Activated CD4-positive, alpha-beta memory T cell treated with anti-CD3 and anti-CD28 coated beads for 36 hours (primary cell): ENCODE measurements at regions not wholly inside any gene's neighbourhood (a gene's known extent, or its start where the extent isn't known, plus 50 kb on each side); places are given as distances from the start of the nearest gene placed in this dataset.
"Not testable (repeated sequence)": the region's sequence is repeated elsewhere in the genome, so short reads cannot be mapped to it uniquely, and the experiment has no call there.

ENCODE experiments used
- CTCF ChIA-PET: fragments of 350-600 bp; sonication (Branson Sonifier 250); formaldehyde crosslinking; loops from one replicate; lab custom pipeline; 2021; ENCODE audit warnings: antibody characterized with exemption, inconsistent platforms; lab: Charles Lee
- POLR2A ChIA-PET: fragments of 350-600 bp; sonication (Branson Sonifier 250); formaldehyde crosslinking; loops from one replicate; lab custom pipeline; 2021; ENCODE audit warnings: antibody characterized with exemption; lab: Charles Lee
- DNase-seq: peaks from one replicate; pipeline ENCODE4 v3.0.0-alpha.2; 2020
- H3K27ac Mint-ChIP-seq: one replicate; pipeline ENCODE4 v1.8.0; 2021; ENCODE audit warnings: mixed read lengths
- H3K27me3 Mint-ChIP-seq: one replicate; pipeline ENCODE4 v1.8.0; 2021; ENCODE audit warnings: mixed read lengths
- H3K36me3 Mint-ChIP-seq: one replicate; pipeline ENCODE4 v1.8.0; 2021; ENCODE audit warnings: mixed read lengths
- H3K4me1 Mint-ChIP-seq: one replicate; pipeline ENCODE4 v1.8.0; 2021; ENCODE audit warnings: low read depth, mixed read lengths
- H3K4me3 Mint-ChIP-seq: one replicate; pipeline ENCODE4 v1.8.0; 2021; ENCODE audit warnings: mild to moderate bottlenecking, mixed read lengths
- H3K9me3 Mint-ChIP-seq: one replicate; pipeline ENCODE4 v1.8.0; 2021; ENCODE audit warnings: mixed read lengths
- intact Hi-C: fragments of 100-400 bp; cut with micrococcal nuclease; formaldehyde crosslinking; loops from one replicate; pipeline ENCODE4 v1.15.1; 2023

DNA sequence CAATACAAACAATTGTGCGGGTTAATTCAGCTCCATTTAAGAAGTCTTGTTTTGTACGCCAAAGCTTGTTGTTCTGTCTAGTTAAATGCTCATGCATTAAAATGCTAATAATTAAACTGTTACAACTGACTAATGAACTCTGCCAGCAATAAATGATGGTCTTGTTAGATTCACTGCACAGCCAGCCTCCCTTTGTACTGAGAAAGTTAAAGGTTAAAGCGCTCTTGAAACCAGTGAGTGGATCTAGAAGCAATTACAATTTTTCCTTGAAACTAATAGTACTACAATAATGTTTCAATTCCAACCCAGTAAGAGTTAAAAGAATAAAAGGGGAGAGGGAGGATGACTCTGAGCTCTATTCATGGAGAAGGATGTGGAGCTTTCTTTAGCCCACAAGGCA is 233.0 kb downstream of the EMX2 start:
- Mint-ChIP-seq H3K4me3 (no peak overlapping the region), H3K36me3 (no peaks in the 10 kb centered on the region), H3K27ac (no peak overlapping the region), H3K4me1 (no peaks in the 10 kb centered on the region), H3K27me3 (peaks cover 6% of the 10 kb centered on the region), H3K9me3 (no peaks in the 10 kb centered on the region)
- POLR2A ChIA-PET, result no interaction called here
- intact Hi-C loops, result no loop called here
- CTCF ChIA-PET, result no interaction called here
- no peak for DNase-seq

DNA sequence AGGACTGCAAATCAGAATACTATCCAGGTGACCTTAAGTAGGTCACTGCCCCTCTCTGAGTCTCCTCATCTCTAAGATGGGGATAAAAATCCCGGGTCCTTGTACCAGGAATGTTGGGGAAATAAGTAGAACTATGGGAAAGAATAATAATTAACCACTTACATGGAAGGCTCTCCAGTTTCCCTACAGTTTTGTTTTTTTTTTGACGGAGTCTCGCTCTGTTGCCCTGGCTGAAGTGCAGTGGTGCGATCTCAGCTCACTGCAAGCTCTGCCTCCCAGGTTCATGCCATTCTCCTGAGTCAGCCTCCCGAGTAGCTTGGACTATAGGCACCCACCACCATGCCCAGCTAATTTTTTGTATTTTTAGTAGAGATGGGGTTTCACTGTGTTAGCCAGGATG is 234.7 kb downstream of the EMX2 start:
- intact Hi-C loops, H3K4me3 Mint-ChIP-seq, CTCF ChIA-PET: not testable (repeated sequence)

DNA sequence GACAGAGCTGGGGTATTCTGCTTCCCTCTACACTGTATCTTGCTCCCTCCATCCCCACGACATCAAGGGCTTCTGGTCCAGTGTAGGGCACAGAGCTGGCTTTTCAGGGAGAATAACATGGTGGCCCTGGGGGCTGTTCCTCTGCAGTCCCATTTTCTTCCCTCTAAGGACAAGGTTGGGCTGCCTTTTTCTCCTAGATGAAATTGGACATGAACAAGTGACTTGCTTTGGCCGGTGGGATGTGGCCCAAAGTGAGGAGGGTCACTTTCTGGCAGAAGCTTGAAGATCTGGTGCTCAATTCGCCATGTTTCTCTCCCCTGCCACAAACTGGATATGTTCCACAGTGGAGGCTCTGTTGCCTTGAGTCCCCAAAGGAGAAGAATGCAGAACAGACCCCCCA is 235.7 kb downstream of the EMX2 start:
- Mint-ChIP-seq H3K9me3 (no peaks in the 10 kb centered on the region), H3K27ac (no peak overlapping the region), H3K4me1 (no peaks in the 10 kb centered on the region), H3K36me3 (no peaks in the 10 kb centered on the region), H3K27me3 (peaks cover 3% of the 10 kb centered on the region), H3K4me3 (no peak overlapping the region)
- intact Hi-C loops, result no loop called here
- POLR2A ChIA-PET, result no interaction called here
- no peak for DNase-seq
- CTCF ChIA-PET, result no interaction called here

More for the DNA sequence above, 234.7 kb downstream of the EMX2 start:
- H3K4me1 Mint-ChIP-seq, H3K27ac Mint-ChIP-seq, H3K9me3 Mint-ChIP-seq, H3K27me3 Mint-ChIP-seq, POLR2A ChIA-PET, DNase-seq, H3K36me3 Mint-ChIP-seq: not testable (repeated sequence)

DNA sequence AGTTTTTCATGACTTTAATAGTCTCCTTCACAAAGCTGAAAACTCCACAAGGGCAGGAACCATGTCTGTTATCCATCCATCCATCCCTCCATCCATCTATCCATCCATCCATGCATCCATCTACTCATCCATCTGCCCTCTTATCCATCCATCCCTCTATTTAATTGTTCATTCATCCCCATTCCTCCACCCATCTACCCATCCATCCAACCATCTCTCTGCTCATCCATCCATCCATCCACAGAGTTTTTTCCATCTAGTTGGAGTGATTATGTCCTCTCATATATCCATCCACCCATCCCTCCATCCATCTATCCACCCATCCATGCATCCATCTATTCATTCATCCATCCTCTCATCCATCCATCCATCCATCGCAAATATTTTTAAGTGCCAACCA is 237.9 kb downstream of the EMX2 start:
- CTCF ChIA-PET, result no interaction called here
- H3K27ac Mint-ChIP-seq, result no peak overlapping the region
- H3K4me3 Mint-ChIP-seq, result no peak overlapping the region
- H3K27me3 Mint-ChIP-seq, result peaks cover 3% of the 10 kb centered on the region
- no peaks in the 10 kb centered on the region for H3K36me3 Mint-ChIP-seq
- POLR2A ChIA-PET, result no interaction called here
- intact Hi-C loops, result no loop called here
- H3K9me3 Mint-ChIP-seq, result no peaks in the 10 kb centered on the region
- H3K4me1 Mint-ChIP-seq, result no peaks in the 10 kb centered on the region
- no peak for DNase-seq

DNA sequence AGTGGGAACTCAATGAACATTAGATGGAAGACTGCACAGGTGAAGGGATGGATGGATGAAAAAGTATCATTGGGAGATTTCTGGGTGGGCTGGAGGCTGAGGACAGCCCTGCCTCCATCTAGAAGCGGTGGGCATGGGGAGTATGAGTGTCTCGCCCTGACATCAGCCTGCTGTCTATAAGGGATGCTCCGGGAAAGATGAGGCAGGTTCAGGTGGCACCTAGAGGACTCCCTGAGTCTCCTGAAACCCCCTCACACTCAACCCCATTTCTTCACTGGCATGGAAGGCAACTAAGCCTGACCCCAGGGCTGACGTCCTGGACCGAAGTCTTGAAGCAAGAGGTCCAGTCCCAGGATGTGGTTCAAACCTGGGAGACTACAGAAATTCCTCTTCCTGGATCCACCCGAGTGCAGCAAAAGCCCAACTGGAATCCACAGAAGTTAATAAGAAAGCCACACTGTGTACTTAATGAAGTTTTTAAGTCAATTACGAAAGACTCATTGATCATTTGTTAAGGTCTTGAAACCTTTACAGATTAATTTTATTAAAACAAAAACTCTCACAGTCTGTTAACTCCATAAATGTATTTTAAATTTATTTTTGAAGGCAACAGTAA is 238.8 kb downstream of the EMX2 start:
- Mint-ChIP-seq H3K27ac (no peak overlapping the region), H3K36me3 (no peaks in the 10 kb centered on the region), H3K4me1 (no peaks in the 10 kb centered on the region), H3K27me3 (peaks cover 3% of the 10 kb centered on the region), H3K9me3 (no peaks in the 10 kb centered on the region), H3K4me3 (no peak overlapping the region)
- CTCF ChIA-PET, result no interaction called here
- DNase-seq, result no peak
- POLR2A ChIA-PET, result no interaction called here
- intact Hi-C loops, result no loop called here

DNA sequence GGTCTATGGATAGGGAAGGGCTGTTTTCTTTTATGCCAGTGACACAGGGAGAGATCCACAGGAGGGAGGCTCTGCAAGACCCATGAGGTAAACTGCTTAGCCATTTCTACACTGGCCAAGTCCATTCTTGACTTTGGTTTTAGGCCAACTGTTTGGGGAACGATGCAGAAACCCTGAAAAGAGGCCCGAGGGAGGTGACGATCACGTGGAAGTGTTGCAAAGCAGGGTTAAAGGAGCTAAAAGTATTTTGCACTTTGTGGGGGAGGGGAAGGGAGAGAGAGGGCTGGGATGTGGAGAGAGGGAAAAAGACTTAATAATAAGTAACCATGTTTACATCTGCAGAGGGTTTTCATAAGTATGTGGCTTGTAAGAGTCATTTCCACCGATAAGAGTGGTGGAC is 239.7 kb downstream of the EMX2 start:
- POLR2A ChIA-PET, result no interaction called here
- Mint-ChIP-seq H3K27ac (no peak overlapping the region), H3K4me1 (no peaks in the 10 kb centered on the region), H3K9me3 (no peaks in the 10 kb centered on the region), H3K36me3 (no peaks in the 10 kb centered on the region), H3K27me3 (peaks cover 3% of the 10 kb centered on the region), H3K4me3 (no peak overlapping the region)
- DNase-seq, result no peak
- CTCF ChIA-PET, result no interaction called here
- intact Hi-C loops, result no loop called here

DNA sequence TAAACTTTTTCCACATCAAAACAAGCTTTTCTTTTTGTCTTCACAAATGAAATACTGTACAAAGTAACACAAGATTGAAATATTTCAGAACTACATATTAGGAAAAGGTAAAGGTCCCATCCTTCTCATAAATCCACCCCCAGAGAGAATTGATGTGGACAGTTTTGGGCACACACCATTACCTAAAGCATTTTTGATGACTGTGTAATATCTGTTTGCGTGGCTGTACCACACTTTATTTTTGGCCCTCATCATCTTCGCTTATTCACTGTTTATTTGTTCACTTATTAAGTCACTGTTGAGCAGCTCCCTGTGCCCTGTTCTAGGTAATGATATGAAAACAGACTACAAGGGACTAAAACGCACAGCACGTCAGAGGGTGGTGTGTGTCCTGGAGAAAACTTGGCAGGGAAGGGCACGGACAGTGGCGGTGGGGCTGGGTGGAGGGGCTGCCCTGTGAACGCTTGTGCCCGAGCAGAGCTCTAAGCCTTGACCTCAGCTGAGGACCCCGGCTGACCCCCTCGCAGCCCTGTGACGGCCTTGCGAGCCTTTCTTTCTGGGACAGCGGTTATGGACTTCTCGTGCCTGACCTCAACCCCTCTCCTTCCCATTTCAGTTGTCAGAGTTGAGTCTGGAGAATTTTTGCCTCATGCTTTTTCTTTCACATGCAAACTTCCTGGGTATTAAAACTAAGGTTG is 241.3 kb downstream of the EMX2 start:
- H3K4me3 Mint-ChIP-seq, result no peak overlapping the region
- no peak overlapping the region for H3K27ac Mint-ChIP-seq
- no peaks in the 10 kb centered on the region for H3K36me3 Mint-ChIP-seq
- ChIA-PET POLR2A (no interaction called here), CTCF (no interaction called here)
- H3K9me3 Mint-ChIP-seq, result no peaks in the 10 kb centered on the region
- intact Hi-C loops, result no loop called here
- no peak for DNase-seq
- no peaks in the 10 kb centered on the region for H3K4me1 Mint-ChIP-seq
- H3K27me3 Mint-ChIP-seq, result no peaks in the 10 kb centered on the region

DNA sequence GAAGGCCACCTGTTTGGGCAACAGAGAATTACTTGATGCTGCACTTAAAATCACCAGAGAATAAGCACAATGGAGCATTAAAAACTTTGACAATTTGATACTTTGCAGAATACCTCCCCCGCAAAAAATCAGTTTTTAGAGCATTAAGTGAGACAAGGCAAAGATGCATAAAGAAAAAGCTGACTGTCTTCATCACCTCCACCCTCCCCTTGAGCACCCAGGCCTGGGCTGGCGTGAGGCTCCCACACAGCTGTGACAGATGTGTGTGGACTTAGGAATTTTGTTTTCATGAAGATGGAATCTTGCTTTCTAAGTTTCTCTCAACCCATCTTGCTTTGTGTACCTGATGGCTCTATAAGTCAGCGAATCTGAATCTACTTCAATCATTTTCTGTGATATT is 242.2 kb downstream of the EMX2 start:
- intact Hi-C loops, result no loop called here
- CTCF ChIA-PET, result no interaction called here

DNA sequence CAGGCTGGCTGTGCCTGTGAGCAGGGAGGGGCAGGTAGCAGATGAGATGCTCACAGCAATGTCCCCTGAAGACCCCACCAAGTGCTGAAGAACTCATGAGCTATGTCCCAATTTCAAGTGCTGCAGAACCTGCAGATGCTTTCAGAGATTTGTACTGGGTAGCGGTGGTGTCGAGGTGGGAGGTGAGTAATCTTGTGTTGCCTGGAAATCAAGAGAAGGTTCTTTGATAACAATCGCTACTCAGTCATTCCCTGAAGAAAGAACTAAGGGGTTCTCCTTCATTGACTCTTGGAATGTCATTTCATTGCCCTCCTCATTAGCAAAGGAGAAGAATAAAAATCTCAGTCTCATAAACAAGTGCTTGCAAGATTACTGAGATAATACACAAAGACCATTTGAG is 246.4 kb downstream of the EMX2 start:
- H3K4me3 Mint-ChIP-seq, result no peak overlapping the region
- no peaks in the 10 kb centered on the region for H3K36me3 Mint-ChIP-seq
- no peak for DNase-seq
- no peaks in the 10 kb centered on the region for H3K27me3 Mint-ChIP-seq
- no peak overlapping the region for H3K27ac Mint-ChIP-seq
- H3K9me3 Mint-ChIP-seq, result no peaks in the 10 kb centered on the region
- ChIA-PET CTCF (no interaction called here), POLR2A (no interaction called here)
- no peaks in the 10 kb centered on the region for H3K4me1 Mint-ChIP-seq
- intact Hi-C loops, result no loop called here

More for the DNA sequence above, 242.2 kb downstream of the EMX2 start:
- Mint-ChIP-seq H3K9me3 (no peaks in the 10 kb centered on the region), H3K27ac (no peak overlapping the region), H3K36me3 (no peaks in the 10 kb centered on the region), H3K4me1 (no peaks in the 10 kb centered on the region), H3K27me3 (no peaks in the 10 kb centered on the region), H3K4me3 (no peak overlapping the region)
- POLR2A ChIA-PET, result no interaction called here
- DNase-seq, result no peak

DNA sequence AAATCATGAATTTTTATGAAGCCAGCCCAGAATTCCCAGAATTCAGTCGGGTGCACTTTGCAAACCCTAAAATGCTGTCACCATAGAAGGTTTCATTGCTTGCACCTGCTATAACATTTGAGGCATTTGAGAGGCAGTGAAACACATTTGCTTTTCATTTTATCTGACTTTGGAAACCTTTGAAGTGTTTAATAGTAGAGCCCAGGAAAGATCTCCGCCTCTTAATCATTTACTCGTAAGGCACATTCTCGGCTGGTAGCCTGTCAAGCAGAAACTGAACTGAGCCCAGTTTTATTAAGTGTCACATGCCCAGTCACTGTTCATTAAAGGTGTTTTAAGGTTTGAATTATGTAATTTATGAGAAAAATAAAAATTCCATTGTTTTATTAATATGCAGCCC is 247.6 kb downstream of the EMX2 start:
- intact Hi-C loops, result no loop called here
- ChIA-PET POLR2A (no interaction called here), CTCF (no interaction called here)
- no peaks in the 10 kb centered on the region for H3K36me3 Mint-ChIP-seq
- H3K27me3 Mint-ChIP-seq, result no peaks in the 10 kb centered on the region
- no peaks in the 10 kb centered on the region for H3K9me3 Mint-ChIP-seq
- DNase-seq, result no peak
- H3K4me3 Mint-ChIP-seq, result no peak overlapping the region
- H3K27ac Mint-ChIP-seq, result no peak overlapping the region
- no peaks in the 10 kb centered on the region for H3K4me1 Mint-ChIP-seq

DNA sequence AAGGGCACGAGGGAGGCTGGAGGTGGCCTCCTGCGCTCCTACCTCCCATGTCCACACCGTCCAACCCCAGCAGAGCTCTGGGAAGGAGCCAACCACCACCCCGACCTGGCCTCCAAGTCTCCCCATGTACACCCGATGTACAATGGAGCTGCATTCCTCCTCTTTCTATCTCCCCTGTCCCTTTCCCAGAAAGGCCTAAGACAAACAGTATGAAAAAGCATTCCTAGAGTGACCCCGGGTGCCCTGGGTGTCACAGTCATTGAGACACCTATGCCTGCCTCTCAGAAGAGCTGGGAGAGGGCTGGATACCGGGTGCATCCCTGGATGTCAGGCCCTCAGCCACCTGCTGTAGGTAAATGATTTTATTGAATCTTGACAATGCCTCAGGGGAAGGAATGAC is 248.1 kb downstream of the EMX2 start:
- no peaks in the 10 kb centered on the region for H3K36me3 Mint-ChIP-seq
- H3K4me1 Mint-ChIP-seq, result no peaks in the 10 kb centered on the region
- no peaks in the 10 kb centered on the region for H3K27me3 Mint-ChIP-seq
- intact Hi-C loops, result no loop called here
- CTCF ChIA-PET, result no interaction called here
- no peak for DNase-seq
- no peak overlapping the region for H3K4me3 Mint-ChIP-seq
- H3K27ac Mint-ChIP-seq, result no peak overlapping the region
- POLR2A ChIA-PET, result no interaction called here
- H3K9me3 Mint-ChIP-seq, result no peaks in the 10 kb centered on the region

DNA sequence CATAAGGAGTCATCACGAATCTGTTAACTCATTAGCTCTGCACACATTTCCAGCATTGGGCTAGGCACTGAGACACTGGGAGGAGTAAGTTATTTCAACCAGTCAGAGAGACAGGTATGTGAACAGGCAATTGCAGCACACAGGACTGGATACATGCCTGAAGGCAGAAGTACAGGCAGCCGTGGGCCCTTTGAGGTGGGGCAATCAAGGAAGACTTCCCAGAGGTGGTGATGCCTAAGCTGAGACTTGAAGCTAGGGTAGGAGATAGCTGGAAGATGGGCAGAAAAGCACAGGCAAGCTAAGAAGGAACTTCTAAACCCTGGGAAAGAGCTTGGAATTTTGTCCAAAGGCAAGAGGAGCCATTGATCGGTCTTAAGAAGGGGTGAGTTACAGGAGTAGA is 249.7 kb downstream of the EMX2 start:
- POLR2A ChIA-PET, result no interaction called here
- intact Hi-C loops, result no loop called here
- H3K36me3 Mint-ChIP-seq, result no peaks in the 10 kb centered on the region
- no peaks in the 10 kb centered on the region for H3K27me3 Mint-ChIP-seq
- no peaks in the 10 kb centered on the region for H3K4me1 Mint-ChIP-seq
- H3K9me3 Mint-ChIP-seq, result no peaks in the 10 kb centered on the region
- CTCF ChIA-PET, result no interaction called here
- DNase-seq, result no peak
- no peak overlapping the region for H3K27ac Mint-ChIP-seq
- no peak overlapping the region for H3K4me3 Mint-ChIP-seq

DNA sequence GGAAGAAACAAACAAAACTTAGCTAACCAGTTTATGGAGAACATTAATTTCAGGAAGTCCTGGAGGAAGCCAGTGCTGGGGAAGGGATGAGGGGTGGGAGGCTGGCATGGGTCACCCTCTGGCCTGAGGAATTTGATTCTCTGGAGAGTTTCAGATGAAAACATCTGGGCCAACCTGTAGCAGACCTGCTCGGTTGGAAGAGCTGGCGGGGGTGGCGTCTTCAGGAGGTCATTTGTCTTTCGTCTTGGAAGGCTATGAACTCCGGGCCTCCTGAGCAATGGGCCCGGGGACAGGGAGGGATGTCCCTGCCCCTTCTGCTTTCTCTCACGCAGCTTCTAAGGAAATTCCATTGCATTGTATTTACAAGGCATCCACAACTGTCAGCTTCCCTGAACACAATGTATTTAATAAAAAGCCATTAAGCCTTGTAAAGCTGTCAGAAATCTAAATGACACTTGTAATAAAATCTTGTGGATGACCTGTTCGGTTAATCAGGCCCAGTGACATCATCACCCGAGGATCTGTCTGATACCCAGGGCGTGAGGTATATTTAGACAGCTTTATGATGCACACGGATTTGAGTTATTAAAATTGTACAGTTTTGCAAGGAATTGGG is 250.5 kb downstream of the RAB11FIP2 start:
- Mint-ChIP-seq H3K27ac (no peak overlapping the region), H3K9me3 (no peaks in the 10 kb centered on the region), H3K4me1 (no peaks in the 10 kb centered on the region), H3K36me3 (no peaks in the 10 kb centered on the region), H3K4me3 (no peak overlapping the region), H3K27me3 (no peaks in the 10 kb centered on the region)
- intact Hi-C loops, result no loop called here
- CTCF ChIA-PET, result no interaction called here
- POLR2A ChIA-PET, result no interaction called here
- no peak for DNase-seq
